H1 (cell line): ENCODE measurements at regions not wholly inside any gene's neighbourhood (a gene's known extent, or its start where the extent isn't known, plus 50 kb on each side); places are given as distances from the start of the nearest gene placed in this dataset.

Experiments used
- BACH1 ChIP-seq: IDR thresholded peaks from 2 replicates; pipeline ENCODE4 v1.6.1; 2012; ENCODE audit warnings: low read length, improper control_type of control experiment
- GABPA ChIP-seq: IDR thresholded peaks from 2 replicates; pipeline ENCODE4 v1.6.1; 2011; ENCODE audit warnings: mild to moderate bottlenecking, low read length, moderate library complexity, borderline replicate concordance; ENCODE audit not compliant: insufficient read depth
- JUN ChIP-seq: IDR thresholded peaks from 2 replicates; pipeline ENCODE4 v1.6.1; 2011; ENCODE audit warnings: low read depth, mild to moderate bottlenecking, improper control_type of control experiment, low read length
- NANOG ChIP-seq: IDR thresholded peaks from 2 replicates; pipeline ENCODE4 v1.6.1; 2011; ENCODE audit warnings: low read length, low read depth, mild to moderate bottlenecking, inconsistent platforms; ENCODE audit not compliant: insufficient read depth, poor library complexity, severe bottlenecking
- RNF2 ChIP-seq: fragments of 200-900, 300-1000 bp; sonication (generic); IDR thresholded peaks from 2 replicates; pipeline ENCODE4 v1.7.1; 2016; ENCODE audit warnings: borderline replicate concordance, low read depth, mild to moderate bottlenecking, antibody characterized with exemption, low read length; ENCODE audit not compliant: poor library complexity, severe bottlenecking; ENCODE audit errors: missing control alignments

DNA sequence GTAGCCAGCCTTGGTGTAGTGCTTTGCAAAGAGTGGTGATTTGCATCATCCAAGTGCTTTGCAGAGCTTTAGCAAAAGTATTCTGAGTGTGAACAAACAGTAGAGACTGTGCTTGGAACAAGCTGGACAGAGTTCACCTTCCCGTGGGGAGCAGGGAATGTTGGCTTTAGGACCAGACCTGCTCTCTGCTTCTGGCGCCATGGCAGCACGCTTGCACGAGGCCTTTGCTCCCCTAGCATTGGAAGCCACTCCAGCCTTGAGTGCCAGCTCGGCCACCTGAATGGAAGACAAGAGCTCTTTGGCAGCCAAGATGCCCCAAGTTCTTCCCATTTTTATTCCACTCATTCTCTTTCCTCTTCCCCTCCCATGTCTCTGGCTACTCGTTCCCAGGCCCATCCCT lies 250.8 kb upstream of the OSR1 start (continued):
- TF ChIP-seq BACH1 (no peak), JUN (no peak), RNF2 (no peak), NANOG (no peak), GABPA (no peak)
